Activated T-helper 2 cell treated with anti-CD3 and anti-CD28 coated beads, Interferon-gamma antibody, Interleukin-2, Interleukin-4, amounts not matched to agents 10 μg/mL and 5 μg/mL and 100 μg/mL, durations not matched to agents 14 hours and 24 hours and 36 hours (primary cell): ENCODE measurements at regions not wholly inside any gene's neighbourhood (a gene's known extent, or its start where the extent isn't known, plus 50 kb on each side); places are given as distances from the start of the nearest gene placed in this dataset.

Experiments
- DNase-seq: peaks from one replicate; pipeline ENCODE4 v3.0.0; 2021; ENCODE audit warnings: low spot score
- H3K27ac Mint-ChIP-seq: one replicate; pipeline ENCODE4 v1.8.0; 2021; ENCODE audit warnings: mixed read lengths
- H3K27me3 Mint-ChIP-seq: one replicate; pipeline ENCODE4 v1.8.0; 2021; ENCODE audit warnings: low read depth, mixed read lengths
- H3K36me3 Mint-ChIP-seq: one replicate; pipeline ENCODE4 v1.8.0; 2021; ENCODE audit warnings: low read depth, mixed read lengths
- H3K4me1 Mint-ChIP-seq: one replicate; pipeline ENCODE4 v1.8.0; 2021; ENCODE audit warnings: low read depth, mixed read lengths
- H3K4me3 Mint-ChIP-seq: one replicate; pipeline ENCODE4 v1.8.0; 2021; ENCODE audit warnings: low read depth, mild to moderate bottlenecking, moderate library complexity, mixed read lengths
- H3K9me3 Mint-ChIP-seq: one replicate; pipeline ENCODE4 v1.8.0; 2021; ENCODE audit warnings: mixed read lengths
- intact Hi-C: fragments of 100-400 bp; cut with micrococcal nuclease; formaldehyde crosslinking; loops from one replicate; pipeline ENCODE4 v1.15.1; 2023

DNA sequence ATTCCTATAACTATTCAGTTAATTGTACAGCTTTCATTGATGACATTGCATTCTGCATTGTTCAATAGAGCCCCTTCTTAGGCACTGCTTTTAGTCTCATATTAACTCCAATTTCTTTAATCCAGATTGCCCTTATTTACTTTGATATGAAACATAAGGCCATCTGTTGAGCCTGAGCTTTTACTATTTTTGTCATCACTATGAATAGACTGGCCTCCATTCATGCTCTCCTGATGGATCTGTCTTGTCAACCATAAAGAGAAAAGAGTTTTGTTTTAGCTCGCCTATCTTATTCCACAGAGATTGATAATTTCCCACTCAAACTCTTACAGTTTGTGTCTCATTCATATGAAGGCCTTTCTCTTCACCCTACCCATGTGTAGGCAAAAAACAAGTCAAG lies 159.2 kb upstream of the DTNA start:
- Mint-ChIP-seq H3K27me3 (no peaks in the 10 kb centered on the region), H3K36me3 (no peaks in the 10 kb centered on the region), H3K27ac (no peak overlapping the region), H3K9me3 (peaks cover 4% of the 10 kb centered on the region), H3K4me3 (no peak overlapping the region), H3K4me1 (no peaks in the 10 kb centered on the region)
- DNase-seq: no peak
- intact Hi-C loops: no loop called here

DNA sequence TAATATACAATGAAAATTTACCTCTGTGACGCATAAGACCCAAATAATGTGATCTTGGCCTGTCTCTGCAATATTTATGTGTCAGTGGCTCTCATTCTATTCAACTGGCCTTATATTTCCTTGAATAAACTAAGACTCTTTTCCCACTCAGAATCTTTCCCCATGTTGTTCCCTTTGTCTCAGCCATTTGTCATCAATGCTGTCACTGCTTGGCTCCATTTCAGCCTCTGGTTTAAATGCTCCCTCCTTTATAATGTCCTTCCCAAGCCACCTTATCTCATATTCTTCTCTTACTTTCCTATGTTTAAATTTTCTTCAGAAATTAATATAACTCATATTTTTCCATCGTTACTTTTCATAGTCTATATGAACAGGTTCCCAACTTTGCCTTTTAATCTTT lies 158.3 kb upstream of the DTNA start:
- H3K36me3 Mint-ChIP-seq: no peaks in the 10 kb centered on the region
- H3K4me1 Mint-ChIP-seq: no peaks in the 10 kb centered on the region
- H3K9me3 Mint-ChIP-seq: peaks cover 4% of the 10 kb centered on the region
- intact Hi-C loops: no loop called here
- DNase-seq: no peak
- no peaks in the 10 kb centered on the region for H3K27me3 Mint-ChIP-seq
- H3K27ac Mint-ChIP-seq: no peak overlapping the region
- no peak overlapping the region for H3K4me3 Mint-ChIP-seq

DNA sequence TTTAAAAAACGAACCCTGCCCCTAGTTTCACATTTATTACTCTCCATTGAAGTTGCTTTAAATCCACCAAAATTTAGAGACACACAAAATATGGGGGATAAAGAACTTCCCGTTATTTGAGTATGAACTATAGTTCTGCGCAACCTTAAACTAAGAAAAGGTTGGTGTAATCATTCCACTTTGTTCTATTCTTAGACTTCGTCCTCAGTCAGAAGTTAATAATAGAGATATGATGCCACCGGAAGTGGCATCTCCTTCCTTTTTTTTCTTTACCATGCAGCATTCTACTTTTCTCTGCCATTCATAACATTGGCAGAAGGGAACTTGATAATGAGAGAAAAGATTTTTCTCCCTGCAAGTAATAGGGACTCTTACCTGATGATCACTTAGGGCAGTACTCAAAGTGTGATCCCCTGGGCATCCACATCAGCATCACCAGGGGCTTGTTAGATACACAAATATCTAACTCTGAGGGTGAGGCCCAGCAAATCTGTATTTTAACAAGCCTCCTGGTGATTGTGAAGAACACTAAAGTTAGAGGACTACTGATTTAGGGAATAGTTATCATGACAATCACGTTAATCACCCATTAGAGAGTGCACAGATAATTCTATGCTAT lies 147.7 kb upstream of the DTNA start:
- Mint-ChIP-seq H3K36me3 (no peaks in the 10 kb centered on the region), H3K27ac (no peak overlapping the region), H3K4me1 (no peaks in the 10 kb centered on the region), H3K9me3 (peaks cover 10% of the 10 kb centered on the region), H3K4me3 (no peak overlapping the region), H3K27me3 (no peaks in the 10 kb centered on the region)
- no peak for DNase-seq
- intact Hi-C loops: no loop called here

DNA sequence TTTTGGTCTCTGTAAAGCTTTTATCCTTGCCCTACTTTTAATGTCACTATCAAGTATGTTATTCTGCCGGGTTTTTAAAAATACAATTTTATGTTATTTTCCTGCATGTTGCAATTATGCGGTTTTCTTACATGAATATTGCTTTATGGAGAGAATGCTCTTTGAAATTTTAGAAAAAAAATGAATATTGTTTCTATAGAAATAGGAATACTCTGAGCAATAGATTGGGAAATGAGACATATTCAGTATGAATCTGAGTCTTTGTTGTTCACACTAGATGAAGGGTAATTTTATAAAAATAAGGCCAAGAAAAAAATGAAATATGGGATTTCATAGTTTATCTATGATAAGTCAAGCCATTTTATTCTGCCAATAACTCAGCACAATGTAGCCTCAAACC lies 142.2 kb upstream of the DTNA start:
- Mint-ChIP-seq H3K9me3 (no peaks in the 10 kb centered on the region), H3K4me1 (no peaks in the 10 kb centered on the region)
- intact Hi-C loops: no loop called here

GRCh38 chr18:34576622-34577021 lies 133.5 kb upstream of the DTNA start:
- intact Hi-C loops: no loop called here
- H3K27ac Mint-ChIP-seq: no peak overlapping the region
- H3K27me3 Mint-ChIP-seq: no peaks in the 10 kb centered on the region
- no peak overlapping the region for H3K4me3 Mint-ChIP-seq
- no peaks in the 10 kb centered on the region for H3K36me3 Mint-ChIP-seq
- DNase-seq: no peak
- H3K9me3 Mint-ChIP-seq: peaks cover 4% of the 10 kb centered on the region
- H3K4me1 Mint-ChIP-seq: no peaks in the 10 kb centered on the region

More for the DNA sequence above, 142.2 kb upstream of the DTNA start:
- Mint-ChIP-seq H3K27me3 (no peaks in the 10 kb centered on the region), H3K27ac (no peak overlapping the region), H3K4me3 (no peak overlapping the region), H3K36me3 (no peaks in the 10 kb centered on the region)
- no peak for DNase-seq

DNA sequence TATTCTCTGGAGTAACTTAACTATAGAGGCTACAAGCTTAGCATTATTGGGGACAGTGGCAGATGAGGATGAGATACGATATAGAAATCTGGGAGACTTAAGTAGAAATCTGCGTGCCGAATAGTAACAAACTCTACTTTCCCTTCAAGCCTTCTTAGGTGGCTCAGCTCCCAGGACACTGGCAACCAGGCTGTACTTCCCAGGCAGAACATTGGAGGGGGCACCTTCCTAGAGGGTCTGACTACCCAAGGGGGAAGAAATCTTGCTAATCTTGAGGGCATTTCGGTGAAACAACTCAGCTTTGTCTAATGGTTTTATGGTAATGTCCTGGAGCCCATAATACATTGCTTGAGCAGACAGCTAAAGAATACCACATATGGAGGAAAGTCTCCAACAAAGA lies 126.2 kb upstream of the DTNA start:
- no peaks in the 10 kb centered on the region for H3K36me3 Mint-ChIP-seq
- peaks cover 4% of the 10 kb centered on the region for H3K9me3 Mint-ChIP-seq
- H3K4me3 Mint-ChIP-seq: no peak overlapping the region
- H3K27me3 Mint-ChIP-seq: no peaks in the 10 kb centered on the region
- no peaks in the 10 kb centered on the region for H3K4me1 Mint-ChIP-seq
- no peak overlapping the region for H3K27ac Mint-ChIP-seq
- intact Hi-C loops: no loop called here
- DNase-seq: no peak

GRCh38 chr18:34590503-34590902 lies 119.6 kb upstream of the DTNA start:
- no peak for DNase-seq
- Mint-ChIP-seq H3K36me3 (no peaks in the 10 kb centered on the region), H3K4me1 (no peaks in the 10 kb centered on the region), H3K27ac (no peak overlapping the region), H3K27me3 (no peaks in the 10 kb centered on the region), H3K9me3 (no peaks in the 10 kb centered on the region), H3K4me3 (no peak overlapping the region)
- intact Hi-C loops: no loop called here

GRCh38 chr18:34591920-34592444 lies 118.1 kb upstream of the DTNA start:
- Mint-ChIP-seq H3K27me3 (no peaks in the 10 kb centered on the region), H3K27ac (no peak overlapping the region), H3K36me3 (no peaks in the 10 kb centered on the region), H3K9me3 (no peaks in the 10 kb centered on the region), H3K4me1 (no peaks in the 10 kb centered on the region), H3K4me3 (no peak overlapping the region)
- no peak for DNase-seq
- intact Hi-C loops: no loop called here

DNA sequence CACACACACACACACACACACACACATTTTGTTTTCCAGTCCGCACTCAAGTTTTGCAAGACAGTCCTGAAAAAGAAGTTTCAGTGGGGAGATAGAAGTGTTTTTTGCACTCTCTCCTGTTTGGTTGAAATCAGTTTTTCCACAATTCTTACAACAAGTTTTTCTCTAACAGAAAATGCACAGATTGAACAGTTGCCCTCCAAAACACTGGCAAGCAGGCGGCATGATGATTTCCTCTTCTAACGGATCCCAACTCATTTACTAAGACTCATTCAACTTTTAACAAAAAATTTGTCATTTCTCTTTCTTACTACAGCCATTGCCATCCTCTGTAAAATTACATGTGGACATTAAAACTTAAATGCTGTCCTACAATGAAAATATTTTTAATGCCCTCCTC lies 117.6 kb upstream of the DTNA start:
- Mint-ChIP-seq H3K27me3 (no peaks in the 10 kb centered on the region), H3K9me3 (no peaks in the 10 kb centered on the region), H3K4me3 (no peak overlapping the region), H3K36me3 (no peaks in the 10 kb centered on the region), H3K27ac (no peak overlapping the region), H3K4me1 (no peaks in the 10 kb centered on the region)
- intact Hi-C loops: no loop called here
- no peak for DNase-seq

GRCh38 chr18:34592961-34593382 lies 117.1 kb upstream of the DTNA start:
- no peak for DNase-seq
- H3K4me3 Mint-ChIP-seq: no peak overlapping the region
- intact Hi-C loops: no loop called here
- no peaks in the 10 kb centered on the region for H3K27me3 Mint-ChIP-seq
- no peak overlapping the region for H3K27ac Mint-ChIP-seq
- no peaks in the 10 kb centered on the region for H3K36me3 Mint-ChIP-seq
- H3K9me3 Mint-ChIP-seq: no peaks in the 10 kb centered on the region
- no peaks in the 10 kb centered on the region for H3K4me1 Mint-ChIP-seq

GRCh38 chr18:34594266-34594665 lies 115.8 kb upstream of the DTNA start:
- no peaks in the 10 kb centered on the region for H3K9me3 Mint-ChIP-seq
- no peak overlapping the region for H3K27ac Mint-ChIP-seq
- no peaks in the 10 kb centered on the region for H3K4me1 Mint-ChIP-seq
- no peaks in the 10 kb centered on the region for H3K36me3 Mint-ChIP-seq
- intact Hi-C loops: no loop called here
- DNase-seq: no peak
- H3K4me3 Mint-ChIP-seq: no peak overlapping the region
- H3K27me3 Mint-ChIP-seq: no peaks in the 10 kb centered on the region

DNA sequence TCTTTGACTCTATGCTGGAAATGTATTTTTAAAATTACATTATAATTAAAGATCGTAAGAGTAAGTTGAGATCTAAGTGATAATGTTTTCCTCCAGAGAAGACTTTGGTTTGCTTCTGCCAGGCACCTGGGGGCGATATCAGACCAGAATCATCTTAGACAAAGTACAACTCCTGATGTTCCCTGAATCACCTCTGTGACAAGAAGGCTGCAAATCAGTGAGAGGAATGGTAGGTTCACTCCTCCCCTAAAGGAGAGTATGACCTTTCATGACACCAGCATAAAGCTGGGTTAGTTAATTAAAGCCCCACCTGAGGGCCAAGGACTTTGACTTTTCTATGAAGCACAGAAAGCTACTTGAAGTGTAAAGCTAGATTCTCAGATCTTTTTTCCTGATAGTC lies 114.4 kb upstream of the DTNA start:
- no peak overlapping the region for H3K27ac Mint-ChIP-seq
- intact Hi-C loops: no loop called here
- no peaks in the 10 kb centered on the region for H3K4me1 Mint-ChIP-seq
- DNase-seq: no peak
- H3K9me3 Mint-ChIP-seq: no peaks in the 10 kb centered on the region
- H3K4me3 Mint-ChIP-seq: no peak overlapping the region
- no peaks in the 10 kb centered on the region for H3K36me3 Mint-ChIP-seq
- no peaks in the 10 kb centered on the region for H3K27me3 Mint-ChIP-seq

DNA sequence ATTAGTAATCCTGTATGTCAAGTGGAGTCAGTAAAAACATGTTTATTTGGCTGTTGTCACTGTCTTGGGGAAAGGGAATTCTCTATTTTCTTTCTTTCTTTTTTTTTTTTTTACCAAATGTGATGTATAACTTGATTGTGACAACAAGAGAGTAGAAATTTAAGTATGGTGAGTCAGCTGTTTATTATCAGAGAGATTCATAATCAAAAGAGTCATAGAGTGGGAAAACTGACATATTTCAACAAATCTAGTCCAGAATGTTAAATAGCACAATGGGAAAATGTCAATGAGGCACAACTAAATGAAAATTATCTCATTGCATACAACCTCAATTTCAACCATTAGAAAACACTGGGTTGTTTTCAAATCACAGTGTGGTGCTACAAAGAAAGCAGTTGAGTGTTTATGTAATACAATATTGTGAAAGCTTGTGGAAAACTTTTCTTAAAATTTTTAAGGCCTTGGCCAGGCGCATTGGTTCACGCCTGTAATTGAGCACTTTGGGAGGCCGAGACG lies 111.9 kb upstream of the DTNA start:
- Mint-ChIP-seq H3K4me3 (no peak overlapping the region), H3K36me3 (no peaks in the 10 kb centered on the region), H3K27me3 (no peaks in the 10 kb centered on the region), H3K27ac (no peak overlapping the region), H3K9me3 (no peaks in the 10 kb centered on the region), H3K4me1 (no peaks in the 10 kb centered on the region)
- DNase-seq: no peak
- intact Hi-C loops: no loop called here

- intact Hi-C loops: no loop called here
- Mint-ChIP-seq H3K36me3 (no peaks in the 10 kb centered on the region), H3K4me1 (no peaks in the 10 kb centered on the region)
Measured at GRCh38 chr18:34600158-34600557, 109.9 kb upstream of the DTNA start.

More at GRCh38 chr18:34600158-34600557, 109.9 kb upstream of the DTNA start:
- Mint-ChIP-seq H3K4me3 (no peak overlapping the region), H3K27me3 (no peaks in the 10 kb centered on the region), H3K27ac (no peak overlapping the region), H3K9me3 (no peaks in the 10 kb centered on the region)
- no peak for DNase-seq
